Activated effector memory CD4-positive, alpha-beta T cell treated with anti-CD3 and anti-CD28 coated beads, Interleukin-2, amount 50 U/mL, for 16 hours (primary cell): ENCODE measurements at regions not wholly inside any gene's neighbourhood (a gene's known extent, or its start where the extent isn't known, plus 50 kb on each side); places are given as distances from the start of the nearest gene placed in this dataset.
"Not testable (repeated sequence)": the region's sequence is repeated elsewhere in the genome, so short reads cannot be mapped to it uniquely, and the experiment has no call there.

Experiments
- DNase-seq: peaks from one replicate; pipeline ENCODE4 v3.0.0-alpha.2; 2020

DNA sequence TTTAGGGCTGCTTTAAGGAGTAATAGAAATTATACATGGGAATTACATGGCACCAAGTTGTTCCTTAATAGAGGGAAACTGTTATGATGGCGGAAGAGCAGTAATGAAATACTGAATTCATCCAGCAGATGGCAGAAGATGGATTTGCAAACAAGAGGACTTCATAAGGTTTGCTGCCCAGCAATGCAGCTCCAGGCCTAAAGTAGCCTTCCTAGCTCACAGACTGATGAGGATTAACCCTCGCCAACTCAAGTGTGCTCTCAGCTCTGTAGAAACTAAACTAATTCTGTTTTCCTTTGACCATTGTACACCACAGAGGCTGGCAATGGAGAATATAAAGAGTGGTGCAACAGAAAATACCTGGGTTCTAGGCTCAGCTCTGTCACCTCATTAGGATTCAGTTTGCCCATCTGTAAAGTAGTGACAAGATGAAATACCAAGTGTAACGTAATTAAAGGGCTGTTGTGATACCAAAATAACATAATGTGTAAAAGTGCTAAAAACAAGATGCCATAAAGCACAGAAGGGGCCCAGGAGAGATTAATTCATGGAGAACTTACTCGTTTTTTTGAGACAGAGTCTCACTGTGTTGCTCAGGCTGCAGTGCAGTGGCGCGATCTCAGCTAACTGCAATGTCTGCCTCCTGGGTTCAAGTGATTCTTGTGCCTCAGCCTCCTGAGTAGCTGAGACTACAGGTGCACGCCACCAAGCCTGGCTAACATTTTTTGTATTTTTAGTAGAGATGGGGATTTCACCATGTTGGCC lies 102.4 kb upstream of the SERBP1 start:
- no peak for DNase-seq

DNA sequence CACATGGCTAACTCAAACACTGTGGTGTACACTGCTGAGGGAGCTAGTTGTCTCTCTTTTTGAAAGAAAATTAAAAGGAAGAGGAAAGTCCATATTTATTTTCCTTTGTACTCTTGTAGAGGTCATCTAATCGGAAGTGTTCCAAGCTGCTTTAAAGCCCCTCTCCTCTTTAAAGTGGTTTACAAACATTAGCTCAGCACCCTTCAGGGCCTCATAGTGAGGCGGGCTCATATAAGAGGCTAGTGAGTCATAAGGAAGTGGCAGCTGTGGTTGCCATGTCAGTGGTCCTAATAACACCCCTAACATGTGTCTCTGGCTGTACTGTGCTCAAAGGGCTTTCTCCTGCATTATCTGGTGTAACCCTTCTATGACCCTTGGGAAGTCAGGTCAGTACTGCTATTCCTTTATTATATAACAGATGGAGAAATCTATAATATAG lies 104.4 kb upstream of the SERBP1 start:
- DNase-seq = no peak

DNA sequence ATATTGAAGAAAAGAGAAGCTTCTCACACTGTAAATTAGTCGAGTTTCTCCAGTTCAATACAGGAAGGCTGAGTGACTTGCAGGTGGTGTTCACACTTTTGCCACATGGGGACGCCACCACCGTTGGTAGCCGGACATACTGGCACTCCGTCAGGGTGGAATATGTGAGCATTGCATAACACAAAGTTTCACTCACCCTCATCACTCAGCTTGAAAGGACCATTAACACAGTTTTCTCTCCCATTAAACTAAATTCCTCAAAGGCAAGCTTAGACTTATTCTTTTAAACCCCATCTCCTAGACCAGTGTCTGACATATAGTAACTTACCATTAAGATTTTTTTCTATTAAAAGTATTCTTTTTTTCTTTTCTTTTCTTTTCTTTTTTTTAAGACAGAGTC lies 105.3 kb upstream of the SERBP1 start:
- peak; percentile 72 for DNase-seq

DNA sequence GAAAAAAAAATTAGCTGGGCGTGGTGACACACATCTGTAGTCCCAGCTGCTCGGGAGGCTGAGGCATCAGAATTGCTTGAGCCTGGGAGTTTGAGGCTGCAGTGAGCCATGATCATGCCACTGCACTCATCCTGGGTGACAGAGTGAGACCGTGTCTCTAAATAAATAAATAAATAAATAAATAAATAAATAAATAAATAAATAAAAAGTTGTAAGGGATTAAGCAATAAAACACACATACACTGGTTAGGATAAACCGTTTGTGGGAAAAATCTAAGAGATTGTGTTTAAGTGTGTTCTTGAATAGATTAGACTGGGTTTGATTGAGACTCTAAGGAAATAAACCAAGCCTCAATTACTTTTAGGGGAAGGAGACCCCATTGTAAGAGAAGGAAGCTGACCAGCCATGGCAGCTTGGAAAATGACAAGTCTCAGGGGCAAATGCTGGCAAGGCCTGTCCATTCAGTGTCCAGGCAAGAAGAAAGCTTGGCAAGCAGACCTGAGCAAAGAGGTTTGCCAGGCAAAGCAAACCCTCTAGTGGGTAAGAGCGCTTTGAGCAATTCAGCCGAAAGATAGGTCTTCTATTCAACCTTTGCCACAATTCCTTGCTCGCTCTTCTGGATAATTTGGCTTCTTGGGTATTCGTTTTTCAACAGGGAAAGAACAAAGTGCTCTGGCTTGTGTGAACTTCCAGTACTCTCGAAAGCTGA lies 106.9 kb upstream of the SERBP1 start:
- DNase-seq = no peak

DNA sequence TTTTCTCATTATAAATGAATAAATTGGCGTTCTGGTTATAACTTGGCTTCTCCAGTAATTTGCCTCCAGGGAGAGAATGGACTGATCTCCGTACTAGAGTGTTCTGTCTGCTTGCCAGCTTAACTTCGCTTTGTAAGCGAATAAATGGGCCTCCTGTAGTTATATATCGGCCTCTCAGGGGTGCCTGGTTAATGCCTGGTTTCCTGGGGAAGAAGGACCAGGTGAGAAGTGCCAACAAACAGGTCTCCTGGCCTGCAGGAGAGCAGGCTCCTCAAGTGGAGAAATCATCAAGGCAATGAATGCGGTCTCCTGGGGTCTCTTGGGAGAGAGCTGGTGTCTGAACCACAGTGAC lies 107.4 kb upstream of the SERBP1 start:
- DNase-seq = no peak

DNA sequence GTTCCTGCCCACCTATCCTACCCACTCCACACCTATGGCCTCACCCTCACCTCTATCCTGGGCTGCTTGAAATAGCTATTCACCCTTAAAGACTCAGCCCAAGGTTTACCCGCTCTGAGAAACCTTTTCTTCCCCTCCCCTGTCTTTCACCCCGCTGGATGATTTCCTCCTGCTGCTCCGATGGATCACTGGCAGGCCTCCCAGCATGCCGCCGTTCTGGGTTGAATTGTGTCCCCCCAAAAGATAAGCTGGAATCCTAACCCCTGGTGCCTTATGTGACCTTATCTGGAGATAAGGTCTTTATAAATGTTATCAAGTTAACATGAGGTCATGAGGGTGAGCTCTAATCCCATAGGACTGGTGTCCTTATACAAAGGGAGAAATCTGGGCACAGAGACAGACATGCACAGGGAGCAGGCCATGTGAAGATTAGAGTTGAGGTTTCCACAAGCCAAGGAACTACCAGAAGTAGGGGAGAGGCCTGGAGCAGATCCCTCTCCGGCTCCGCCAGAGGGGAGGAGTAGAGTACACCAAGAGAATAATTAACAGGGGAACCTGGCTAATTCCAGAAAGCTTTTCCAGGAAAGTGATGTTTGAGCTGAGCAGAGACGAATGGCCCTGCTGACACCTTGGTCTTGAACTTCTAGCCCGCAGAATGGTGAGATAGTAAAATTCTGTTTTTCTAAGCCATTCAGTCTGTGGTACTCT lies 110.0 kb upstream of the SERBP1 start:
- no peak for DNase-seq

DNA sequence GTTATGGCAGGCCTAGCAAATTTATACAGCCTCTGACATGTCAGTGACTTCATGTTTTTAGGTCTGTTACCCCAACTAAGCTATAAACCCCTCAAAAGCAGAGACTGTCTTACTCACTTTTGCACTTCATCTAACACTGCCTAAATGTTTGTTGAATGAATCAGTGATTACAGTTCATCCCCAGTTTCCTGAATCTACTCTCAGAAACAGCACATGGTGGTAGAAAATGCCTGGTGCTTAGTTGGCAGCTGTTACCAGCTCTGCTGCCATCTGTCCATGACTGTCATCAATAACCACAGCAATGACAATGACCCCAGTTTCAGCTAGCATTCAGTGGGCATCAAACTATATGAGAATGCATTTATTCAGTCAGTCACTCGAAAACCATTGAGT lies 110.5 kb upstream of the SERBP1 start:
- DNase-seq = no peak

DNA sequence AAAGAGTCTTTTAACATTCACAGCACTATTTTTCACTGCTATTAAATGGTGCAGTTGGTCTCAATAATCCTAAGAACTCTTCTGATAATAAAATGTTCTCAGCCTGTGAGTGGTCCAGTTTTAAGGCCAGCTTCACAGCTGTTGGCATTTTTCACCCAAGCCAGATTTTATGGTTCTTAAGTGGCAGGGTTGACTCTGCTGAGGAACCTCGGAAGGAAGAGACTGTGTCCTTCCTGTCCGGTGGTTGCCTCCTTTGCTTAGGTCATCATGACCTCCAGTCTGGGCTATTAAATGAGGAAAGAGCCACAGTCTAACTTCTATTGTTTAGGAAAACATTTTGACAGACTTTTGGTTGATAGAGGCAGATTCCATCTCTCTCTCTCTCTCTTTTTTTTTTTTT lies 112.5 kb upstream of the SERBP1 start:
- DNase-seq = no peak

DNA sequence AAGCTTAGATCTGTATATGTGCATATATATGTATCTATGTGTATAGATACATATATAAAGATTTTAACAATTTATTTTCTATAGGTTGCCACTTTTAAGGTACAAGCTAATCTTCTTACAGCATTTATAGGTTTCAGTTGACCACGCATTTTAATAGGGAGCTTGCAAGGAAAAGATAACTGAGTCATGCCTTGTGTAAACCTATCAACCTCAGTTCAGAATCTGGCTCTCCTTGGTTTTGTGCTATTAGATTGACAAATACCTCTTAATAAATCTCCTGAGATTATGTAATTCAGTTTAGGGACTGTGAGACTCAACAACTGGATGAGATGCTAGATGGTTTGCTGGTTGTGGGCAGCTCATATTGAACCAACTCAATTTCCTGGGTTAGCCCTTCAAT lies 114.7 kb upstream of the SERBP1 start:
- no peak for DNase-seq

DNA sequence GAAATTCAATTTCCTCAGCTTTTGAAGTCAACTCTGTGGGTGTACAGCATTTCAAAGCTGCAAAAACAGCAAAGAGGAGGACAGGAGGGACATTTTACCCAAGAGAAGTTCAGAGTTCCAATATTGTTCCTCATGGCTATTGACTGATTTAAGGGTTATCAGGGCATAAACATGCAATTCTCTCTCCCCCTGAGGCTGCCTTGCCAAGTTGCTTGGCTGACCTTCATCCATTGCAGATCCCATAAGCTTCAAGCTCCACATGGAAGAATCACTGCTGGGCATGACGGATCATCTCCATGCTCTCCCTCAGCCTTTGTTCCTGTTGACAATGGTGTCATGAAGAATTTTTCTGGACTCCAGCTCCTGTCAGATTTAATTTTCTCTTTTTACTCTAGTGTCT lies 115.2 kb upstream of the SERBP1 start:
- no peak for DNase-seq

DNA sequence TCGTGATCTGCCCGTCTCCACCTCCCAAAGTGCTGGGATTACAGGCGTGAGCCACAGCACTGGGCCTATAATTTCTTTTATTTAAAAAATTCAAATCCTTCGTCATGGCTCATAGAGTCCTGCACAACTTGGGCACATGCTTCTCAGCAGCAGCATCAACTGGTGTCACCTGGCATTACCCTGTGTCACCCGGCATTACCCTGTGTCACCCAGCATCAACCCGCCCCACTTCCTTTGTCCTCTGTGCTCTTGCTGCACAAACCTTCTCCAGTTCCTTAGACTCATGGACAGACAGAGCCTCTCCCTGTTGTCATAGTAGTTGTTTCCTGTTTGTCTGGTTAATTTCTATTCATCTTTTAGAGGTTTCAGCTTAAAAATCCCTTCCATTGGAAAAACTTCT lies 121.2 kb upstream of the SERBP1 start:
- DNase-seq = no peak

DNA sequence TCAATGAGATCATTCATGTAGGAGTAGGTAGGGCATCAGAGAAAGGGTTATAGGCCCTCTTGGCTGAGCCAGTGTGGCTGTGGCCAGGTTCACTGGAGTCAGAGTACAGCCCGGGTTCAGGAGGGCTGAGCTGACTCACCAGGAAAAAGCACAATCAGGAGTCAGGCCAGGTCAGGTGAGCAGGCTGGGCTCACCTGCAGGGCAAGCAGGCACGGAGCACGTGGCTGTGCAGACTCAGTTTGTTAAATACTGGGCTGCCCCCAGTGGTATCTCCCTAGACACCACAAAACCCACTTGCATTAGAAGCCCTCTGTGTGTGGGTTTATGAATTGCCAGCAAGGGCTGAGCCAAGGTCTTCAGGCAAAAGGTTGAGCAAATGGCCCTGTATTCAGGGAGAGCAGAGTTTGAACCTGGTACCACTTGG lies 122.1 kb upstream of the SERBP1 start:
- no peak for DNase-seq

DNA sequence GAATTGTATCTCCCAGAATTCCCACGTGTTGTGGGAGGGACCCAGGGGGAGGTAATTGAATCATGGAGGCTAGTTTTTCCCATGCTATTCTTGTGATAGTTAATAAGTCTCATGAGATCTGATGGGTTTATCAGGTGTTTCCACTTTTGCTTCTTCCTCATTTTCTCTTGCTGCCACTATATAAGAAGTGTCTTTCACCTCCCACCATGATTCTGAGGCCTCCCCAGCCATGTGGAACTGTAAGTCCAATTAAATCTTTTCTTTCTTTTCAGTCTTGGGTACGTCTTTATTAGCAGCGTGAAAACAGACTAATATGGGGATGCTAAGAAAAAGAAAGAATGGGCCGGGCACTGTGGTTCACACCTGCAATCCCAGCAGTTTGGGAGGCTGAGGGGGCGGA lies 124.0 kb upstream of the SERBP1 start:
- not testable (repeated sequence) for DNase-seq

DNA sequence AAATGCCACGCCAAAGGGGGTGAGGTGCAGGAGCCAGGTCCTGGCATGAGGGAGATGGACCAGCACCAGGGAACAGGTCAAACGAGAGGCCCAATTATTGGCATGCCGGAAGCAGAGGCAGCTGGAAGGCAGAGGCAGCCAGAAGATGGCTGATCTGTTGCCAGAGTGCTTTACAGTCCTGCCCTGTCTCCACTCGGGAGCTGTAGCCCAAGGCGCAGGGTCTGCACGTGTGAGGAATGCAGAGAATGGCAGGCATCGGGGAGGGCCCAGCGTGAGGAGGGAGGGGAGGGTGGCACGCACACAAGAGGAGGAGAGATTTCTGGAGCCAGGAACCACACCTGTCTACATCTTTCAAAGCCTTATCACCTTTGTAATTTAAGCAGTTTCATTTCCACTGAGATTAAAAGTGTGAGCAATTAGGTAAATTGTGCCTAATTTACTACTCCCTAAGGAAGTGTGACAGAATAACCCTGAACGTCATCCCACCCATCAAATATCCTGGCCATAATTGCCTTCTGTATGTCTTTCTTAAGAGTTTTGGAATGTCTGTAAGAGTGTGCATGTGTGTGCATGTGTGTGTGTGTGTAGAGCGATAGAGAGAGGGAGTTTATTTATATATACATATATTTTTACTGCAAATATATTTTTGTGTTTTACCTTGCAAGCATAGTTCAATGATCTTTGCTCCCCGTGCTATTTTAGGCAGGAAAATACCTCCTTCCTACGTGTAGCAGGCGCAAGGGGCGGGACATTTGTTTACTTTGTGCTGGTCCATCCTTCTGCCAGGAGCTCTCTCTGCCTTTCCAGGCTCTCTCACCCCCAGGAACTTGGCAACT lies 125.5 kb upstream of the SERBP1 start:
- DNase-seq = no peak

DNA sequence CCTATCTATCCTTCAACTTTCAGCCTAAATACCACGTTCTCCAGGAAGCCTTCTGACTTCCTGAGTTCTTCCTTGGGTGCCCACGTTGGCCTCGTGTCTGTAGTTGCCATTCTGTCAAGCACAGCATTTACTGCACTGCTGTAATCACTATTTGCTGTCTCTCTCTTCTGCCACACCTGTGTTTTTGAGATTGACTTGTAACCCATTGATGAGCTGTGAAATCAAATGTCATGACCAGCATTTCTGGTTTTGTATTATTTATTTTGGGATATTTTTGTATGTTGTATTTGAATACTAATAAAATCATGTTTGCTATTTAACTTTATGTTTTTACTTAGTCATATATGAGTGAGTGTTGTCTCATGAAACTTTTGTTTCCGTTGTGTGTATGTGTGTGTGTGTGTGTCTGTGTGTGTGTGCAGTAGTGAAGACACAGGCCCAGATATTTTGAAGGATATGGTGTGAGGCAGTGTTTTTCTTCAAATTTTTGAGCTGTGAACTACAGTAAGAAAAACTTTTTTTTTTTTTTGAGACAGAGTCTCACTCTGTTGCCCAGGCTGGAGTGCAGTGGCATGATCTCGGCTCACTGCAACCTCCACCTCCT lies 126.2 kb upstream of the SERBP1 start:
- DNase-seq = no peak

DNA sequence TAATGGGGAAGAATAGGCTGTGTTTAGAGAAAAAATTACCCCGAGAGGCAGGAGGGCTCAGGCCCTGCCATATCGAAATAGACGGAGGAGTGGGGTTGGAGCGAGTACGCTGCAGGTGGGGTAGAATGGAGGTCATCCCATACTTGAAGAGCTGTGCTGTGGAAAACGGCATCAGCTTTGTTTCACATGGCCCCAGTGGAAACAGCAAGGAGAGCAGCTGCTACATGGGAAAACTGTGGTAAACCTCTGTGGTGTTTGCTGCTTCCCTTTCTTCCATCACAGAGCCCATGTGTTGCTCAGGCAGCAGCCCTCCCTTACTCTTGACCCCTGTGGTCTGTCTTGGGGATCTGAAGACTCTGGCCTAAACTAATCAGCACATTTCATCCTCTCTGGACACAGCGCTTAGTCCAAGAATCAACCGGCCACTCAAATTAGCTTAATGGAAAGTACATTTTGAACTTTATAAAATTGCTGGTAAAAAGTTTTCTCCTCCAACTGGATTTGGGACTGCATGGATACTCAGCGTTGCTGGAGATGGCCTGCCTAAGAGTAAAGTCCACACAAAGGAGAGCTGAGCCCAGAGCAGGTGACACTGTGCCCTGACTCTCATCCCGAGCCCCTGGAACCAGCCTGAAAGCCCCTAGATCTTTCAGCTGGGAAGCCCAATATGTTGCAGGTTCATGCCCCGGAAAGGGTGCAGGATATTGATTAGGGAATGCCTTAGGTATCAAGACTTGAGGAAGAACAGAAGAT lies 127.1 kb upstream of the GADD45A start:
- DNase-seq = no peak

DNA sequence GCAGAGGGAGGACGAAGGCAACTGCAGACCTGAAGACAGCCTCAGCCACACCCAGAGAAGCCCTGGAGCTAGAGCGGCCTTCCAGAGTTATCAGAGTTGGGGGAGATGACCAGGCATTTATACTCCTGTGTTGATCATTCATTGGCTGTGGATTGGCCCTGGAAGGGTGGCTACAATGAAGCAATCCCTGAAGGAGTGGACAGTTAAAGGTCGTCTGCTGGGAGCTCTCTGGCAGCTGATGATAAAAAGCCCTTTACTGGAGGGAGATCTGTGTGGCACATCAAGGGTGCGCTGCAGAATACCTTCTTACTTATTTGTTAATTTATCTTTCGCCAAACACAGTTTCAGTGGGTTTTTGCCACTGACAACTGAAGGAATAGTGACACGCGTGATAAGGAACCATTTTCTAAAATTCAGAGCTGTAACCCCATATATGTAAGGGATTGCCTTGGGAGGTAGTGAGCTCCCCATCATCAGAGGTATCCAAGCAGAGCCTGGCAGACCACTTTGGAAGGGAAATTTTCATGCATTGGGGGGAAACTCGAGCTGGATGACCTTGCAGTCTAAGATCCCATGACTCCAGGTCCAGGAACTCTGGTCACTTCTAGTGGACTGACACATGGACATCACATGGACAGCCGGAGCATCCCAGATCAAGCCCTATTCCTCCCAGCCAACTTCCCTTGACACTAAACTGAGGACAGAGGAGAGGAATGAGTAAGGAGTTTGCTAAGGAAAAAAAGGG lies 126.4 kb upstream of the GADD45A start:
- no peak for DNase-seq

DNA sequence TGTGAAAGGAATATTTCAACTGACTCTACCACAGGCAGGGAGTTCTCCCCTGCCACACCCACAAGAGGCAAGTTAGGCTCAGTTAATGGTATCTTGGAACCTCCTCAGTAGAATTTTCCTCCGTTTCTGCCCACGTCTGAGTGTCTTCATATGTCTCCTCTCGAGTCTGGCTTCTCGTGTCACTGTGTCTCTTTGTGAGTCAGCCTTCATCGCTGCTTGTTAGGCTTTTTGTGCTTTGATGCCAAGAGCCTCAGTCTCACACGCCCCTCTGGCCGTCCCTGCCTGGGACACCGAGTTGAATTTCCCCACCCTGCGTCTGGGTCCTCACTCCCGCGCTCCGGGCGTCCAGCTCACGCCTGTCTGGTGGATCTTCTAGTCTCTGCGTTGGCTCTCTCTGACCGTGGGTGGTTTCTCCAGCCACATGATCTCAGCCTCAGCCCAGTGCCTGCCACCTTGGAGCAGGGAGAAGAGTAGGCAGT lies 125.7 kb upstream of the GADD45A start:
- no peak for DNase-seq

DNA sequence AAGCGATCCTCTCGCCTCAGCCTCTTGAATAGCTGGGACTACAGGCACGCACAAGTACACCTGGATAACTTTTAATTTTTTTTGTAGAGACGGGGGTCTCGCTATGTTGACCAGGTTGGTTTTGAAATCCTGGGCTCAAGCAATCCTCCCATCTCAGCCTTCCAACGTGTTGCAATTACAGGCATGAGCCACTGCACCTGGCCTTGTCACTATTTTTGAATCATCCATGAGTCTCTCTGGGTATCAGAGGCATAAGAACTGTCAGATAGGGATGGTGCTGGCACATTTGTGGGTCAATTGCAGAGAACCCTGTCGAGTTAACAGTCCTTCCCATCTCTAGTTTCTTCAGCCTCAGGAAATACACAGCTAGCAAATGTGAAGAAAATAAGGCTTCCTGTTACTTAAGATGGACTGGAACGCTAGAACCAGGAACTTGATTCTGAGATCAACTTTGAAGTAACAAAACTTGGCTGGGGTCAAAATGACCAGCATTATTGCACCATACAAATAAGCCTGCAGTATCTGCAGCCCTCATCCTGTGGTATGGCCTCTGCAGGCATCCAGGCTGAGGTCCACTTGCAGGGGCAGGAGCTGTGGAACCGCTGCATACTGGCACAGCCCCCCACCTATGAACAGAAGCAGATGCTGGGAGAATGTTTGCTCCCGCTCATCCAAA lies 124.3 kb upstream of the GADD45A start:
- no peak for DNase-seq

DNA sequence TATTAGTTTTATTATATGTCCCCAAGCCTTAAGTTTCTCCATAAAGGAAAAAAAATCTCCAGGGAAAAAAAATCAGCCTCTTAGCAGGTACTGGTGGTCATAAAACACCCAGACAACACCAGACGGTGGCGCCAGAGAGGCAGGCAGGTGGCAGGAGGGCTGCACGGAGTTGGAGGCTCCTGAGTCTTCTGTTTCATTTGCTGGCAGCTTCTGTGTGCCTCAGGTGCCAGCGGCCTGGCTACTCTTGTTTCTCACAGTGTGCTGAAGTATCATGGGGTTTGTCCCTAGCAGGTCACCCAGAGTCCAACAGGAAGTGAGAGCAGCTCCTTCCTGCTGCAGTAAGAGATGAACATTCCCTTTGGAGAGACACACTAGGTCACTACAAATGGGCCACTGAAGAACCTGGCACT lies 123.3 kb upstream of the GADD45A start:
- DNase-seq = peak; percentile 93
